GM21786 (cell line): ENCODE measurements at regions not wholly inside any gene's neighbourhood (a gene's known extent, or its start where the extent isn't known, plus 50 kb on each side); places are given as distances from the start of the nearest gene placed in this dataset.

ENCODE experiments used
- ATAC-seq: cut with Tn5 transposase; IDR thresholded peaks from one replicate; pipeline ENCODE4 v1.9.1; 2021; ENCODE audit not compliant: unreplicated experiment

DNA sequence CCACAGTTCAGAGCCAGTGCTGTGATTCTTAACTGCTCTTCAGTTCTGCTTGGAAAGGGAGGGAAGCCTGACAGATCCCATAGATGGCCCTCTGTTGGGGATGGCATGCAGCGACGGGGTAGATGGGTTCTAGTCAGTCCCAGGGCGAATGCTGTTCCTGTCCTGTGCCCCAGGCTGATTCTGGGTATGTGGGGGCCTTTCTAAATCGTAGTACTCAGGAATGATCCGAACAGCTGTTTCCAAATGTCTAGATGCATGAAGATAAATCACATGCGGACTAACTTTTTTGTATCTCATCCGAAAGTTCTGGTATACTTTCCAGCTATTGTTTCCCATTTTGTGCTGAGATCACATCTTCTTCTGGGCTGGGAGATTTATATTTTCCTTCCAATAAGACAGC lies 186.0 kb upstream of the MKI67 start:
- no peak for ATAC-seq

DNA sequence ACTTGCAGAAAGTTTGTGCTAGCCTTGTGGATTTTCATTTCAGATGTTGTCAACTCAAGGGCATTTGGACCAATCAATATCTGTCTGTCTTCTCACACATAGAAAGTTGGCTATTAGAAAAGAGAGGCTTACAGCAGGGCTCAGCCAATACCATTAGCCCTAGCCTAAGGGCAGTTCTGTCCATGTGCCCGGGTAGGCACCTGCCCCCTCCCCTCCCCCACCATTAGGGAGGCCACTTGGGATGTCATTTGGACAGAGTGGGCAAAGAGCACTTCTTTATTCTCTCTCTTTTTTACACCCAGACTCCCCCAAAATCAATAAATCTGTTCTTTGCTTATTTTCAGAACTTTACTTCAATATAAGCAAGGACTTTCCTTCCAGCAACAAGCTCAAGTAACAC lies 188.5 kb upstream of the MKI67 start:
- no peak for ATAC-seq

GRCh38 chr10:128316121-128316726 lies 190.0 kb upstream of the MKI67 start:
- no peak for ATAC-seq

DNA sequence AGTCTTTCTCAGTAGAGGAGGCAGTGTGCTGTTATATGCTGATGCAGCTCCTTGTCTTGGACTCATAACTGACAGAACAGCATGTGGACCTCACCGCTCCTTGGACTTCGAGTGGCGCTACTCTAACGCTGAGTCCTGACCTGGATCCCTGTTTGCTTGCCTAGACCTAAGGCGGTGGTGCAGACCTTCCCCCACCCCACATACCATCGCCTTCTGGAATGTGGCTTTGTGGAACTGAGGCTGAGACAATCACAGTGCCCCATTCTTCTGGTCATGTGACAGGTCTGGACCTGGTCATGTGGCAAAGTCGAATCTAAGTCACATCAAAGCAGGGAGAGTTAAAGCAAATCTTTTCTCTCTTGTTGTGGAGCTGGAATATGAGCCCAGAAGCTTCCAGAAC lies 190.7 kb upstream of the MKI67 start:
- ATAC-seq: no peak

DNA sequence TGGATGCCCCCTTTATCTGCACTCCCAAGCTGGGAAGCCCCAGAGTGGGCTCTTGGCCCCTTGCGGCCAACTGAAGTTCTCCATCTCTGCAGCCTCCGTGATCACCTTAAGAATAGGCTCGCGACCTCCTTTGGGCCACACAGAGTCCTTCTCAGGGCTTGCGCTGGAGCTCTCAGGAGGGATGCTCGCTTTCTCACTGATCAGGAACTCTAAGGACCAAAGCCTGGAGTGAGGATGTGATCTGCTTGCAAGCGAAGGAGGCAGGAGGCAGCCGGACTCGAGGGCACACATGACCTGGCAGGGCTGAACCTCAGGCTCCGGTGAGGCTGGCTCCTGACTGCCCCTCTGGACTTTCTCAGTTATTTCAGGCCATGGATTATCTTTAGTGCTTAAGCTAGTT lies 192.1 kb upstream of the MKI67 start:
- no peak for ATAC-seq

- ATAC-seq: no peak
Observed at GRCh38 chr10:128318913-128319312, 192.7 kb upstream of the MKI67 start.

GRCh38 chr10:128322106-128322505 lies 195.9 kb upstream of the MKI67 start:
- ATAC-seq: no peak

- ATAC-seq: no peak
Observed at GRCh38 chr10:128322950-128323349, 196.7 kb upstream of the MKI67 start.

DNA sequence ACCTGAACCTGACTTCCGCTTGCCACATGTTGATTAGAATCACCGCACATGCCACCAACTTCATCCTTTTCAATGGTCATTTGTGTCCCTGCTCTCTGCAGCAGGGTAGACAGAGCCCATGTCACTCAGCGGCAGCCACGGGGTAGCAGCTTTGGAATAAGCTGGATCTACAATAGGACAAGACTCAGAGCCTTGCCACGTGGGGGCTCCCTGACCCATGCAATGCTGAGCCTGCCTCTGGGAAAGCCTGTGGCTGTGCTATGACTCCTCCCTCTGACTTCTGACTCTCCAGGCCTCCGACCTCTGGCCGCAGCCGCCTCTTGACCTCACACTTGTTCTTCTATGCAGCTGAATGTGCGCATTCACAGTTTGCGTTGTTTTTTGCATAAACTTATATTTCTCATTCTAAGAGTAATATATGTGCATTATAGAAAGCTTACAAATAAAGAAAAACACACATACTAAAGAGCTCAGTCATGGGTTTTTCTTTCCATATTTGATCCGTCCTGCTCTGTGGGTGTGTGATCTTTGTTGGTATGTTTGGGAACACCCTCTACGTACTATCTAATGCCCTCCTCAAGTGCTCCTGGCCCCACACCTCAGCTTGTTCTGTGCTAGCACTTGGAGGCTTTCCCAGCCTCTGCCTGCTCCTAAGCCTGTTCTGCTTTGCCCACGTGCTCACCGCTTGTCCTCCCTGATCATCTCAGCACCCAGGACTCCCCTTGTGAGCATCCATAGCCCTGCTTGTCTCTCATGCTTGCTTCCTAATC lies 198.0 kb upstream of the MKI67 start:
- ATAC-seq: no peak

DNA sequence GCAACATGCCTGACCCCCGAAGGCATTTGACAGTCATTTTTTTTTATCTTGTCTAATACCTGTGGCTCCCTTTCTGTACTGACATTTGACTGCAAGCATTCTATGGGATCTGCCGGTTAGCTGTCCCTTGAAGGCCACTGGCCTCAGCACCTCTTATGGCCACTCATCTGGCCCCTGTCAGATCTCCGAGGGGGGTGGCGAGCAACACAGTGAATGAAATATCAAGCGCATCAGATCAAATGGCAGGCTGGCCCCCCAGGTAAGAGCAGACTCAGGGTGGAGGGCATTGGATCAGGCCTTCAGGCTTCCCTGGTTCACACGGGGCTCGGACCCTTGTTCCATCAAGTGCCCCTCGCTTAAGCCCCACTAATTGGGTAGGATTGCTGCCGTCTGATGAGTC lies 199.6 kb upstream of the MKI67 start:
- ATAC-seq: no peak

DNA sequence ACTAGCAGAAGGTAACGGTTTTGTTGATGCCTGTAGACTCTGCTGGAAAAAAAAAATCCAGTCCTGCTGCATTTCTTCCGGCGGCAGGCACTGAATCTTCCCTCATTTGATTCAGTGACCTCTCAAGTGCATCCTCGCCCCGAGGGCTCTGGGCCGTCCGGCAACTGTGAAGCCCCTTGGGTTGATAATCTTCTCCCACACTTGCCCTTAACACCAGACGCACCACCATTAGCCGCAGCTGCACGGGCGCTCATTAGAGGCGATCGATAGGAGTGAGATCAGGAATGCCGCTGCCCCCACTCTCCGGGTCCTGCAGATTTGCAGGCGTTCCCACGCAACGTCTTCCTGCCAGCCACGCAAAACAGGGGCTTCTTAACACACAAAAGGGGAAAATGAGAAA lies 200.0 kb upstream of the MKI67 start:
- ATAC-seq: no peak

- no peak for ATAC-seq
Observed at GRCh38 chr10:128326851-128327250, 200.6 kb upstream of the MKI67 start.

DNA sequence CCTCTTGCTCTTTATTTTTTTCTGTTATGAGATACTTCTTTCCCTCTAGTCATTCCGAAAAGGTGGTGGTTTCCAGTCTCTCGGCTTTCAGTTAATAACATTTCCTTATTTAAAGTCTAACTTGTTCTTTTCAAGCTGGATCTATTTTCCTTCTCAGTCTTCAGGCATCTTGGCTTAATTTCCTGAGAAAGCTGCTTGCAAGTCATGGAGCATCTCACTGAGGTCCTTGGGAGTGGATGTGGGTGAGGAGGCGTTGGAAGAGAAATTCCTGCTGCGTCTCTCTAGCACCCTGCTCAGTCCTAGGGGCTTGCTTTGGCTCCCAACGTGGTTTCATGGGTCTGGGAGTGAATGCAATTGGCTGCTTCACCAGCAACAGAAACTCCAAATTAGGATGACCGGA lies 210.2 kb upstream of the MKI67 start:
- no peak for ATAC-seq

DNA sequence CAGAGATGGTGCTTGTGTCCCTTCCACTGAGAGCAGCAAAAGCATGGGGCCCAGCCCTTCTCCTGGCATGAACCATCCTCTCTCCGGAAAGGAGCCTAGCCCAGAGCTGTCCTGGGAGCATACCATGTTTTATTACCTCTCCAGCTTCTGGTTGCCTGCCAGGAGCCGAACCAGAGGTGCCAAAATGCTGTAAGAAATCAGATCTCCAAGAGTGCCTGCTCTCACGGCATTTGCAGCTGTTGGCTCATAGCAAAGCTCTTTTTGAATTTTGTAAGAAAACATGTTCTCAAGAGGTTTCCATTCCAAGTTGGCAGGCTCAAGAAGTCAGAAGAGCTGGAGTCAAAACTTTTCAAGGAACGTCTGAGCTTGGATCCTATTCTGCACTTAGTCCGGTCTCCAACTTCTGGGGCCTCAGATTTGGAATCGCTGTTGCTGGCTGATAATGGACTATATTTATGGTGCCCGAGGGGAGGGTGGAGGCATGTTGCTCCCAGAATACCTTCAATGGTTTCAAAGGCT lies 211.7 kb upstream of the MKI67 start:
- no peak for ATAC-seq

DNA sequence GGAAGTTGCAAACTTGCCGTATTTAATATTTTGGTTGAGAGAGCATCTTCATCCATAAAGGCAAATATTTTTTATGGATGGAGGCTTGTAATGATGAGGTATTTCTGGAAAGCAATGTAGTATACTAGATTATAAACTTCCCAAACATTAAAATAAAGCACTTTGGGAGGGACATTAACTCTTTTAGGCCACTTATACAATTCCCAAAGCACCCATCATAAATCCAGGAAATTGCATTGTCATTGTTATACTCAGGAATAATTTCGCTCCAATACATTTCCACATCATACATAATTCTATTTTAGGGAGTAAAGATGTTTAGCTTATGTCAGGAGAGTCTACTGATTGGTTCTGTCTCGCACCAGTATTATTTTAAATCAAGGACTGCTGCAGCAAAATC lies 212.7 kb upstream of the MKI67 start:
- no peak for ATAC-seq

GRCh38 chr10:128339753-128340152 lies 213.5 kb upstream of the MKI67 start:
- no peak for ATAC-seq

DNA sequence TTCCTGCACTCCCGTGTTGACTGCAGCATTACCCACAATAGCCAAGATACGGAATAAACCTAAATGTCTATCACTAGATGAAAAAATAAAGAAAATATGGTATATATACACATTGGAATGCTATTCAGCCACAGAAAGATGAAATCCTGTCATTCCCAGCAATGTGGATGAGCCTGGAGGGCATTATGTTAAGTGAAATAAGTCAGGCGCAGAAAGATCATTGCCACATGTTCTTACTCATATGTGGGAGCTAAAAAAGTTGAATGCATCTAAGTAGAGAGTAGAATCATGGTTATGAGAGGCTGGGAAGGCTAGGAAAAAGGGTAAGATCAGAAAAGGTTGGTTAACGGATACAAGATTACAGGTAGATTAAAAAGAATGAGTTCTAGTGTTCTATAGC lies 219.1 kb upstream of the MKI67 start:
- ATAC-seq: no peak

DNA sequence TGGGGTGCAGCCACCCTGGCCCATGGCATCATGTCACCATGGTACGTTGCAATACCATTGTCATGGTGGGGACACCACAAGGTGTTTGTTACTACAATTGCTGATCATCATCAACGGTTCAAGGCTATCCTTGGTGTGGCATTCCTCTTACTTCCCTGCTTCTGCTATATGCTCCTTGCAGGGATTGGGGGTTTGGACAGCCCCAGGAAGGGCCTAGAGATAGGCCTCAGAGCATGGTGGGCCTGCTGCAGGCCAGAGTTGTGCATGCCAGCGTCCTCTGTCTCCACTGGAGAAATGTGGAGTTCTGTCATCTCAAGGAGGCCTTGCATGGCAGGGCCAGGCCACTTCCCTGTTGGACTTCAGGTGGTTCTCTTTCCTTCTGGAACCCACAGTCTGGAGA lies 234.6 kb upstream of the MKI67 start:
- no peak for ATAC-seq

- ATAC-seq: no peak
Observed at GRCh38 chr10:128361487-128361886, 235.3 kb upstream of the MKI67 start.

DNA sequence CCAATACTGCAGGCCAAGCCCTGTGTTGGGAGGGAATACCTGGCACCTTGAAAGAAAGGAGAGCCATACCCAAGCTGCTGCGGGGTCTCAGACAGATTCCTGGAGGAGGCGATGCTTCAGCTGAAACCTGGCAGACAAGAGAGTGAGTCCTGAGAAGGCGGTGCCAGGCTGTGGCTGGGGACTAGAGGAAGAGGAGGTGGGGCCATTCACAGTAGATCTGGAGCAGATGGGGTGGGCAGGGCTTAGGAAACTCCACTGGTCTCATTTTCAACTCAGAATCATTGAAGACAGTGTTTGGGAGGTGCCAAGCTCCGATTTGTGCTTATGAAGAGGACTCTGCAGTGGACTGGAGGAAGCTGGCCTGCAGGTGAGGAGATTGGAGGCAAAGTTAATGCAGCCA lies 236.3 kb upstream of the MKI67 start:
- ATAC-seq: no peak

DNA sequence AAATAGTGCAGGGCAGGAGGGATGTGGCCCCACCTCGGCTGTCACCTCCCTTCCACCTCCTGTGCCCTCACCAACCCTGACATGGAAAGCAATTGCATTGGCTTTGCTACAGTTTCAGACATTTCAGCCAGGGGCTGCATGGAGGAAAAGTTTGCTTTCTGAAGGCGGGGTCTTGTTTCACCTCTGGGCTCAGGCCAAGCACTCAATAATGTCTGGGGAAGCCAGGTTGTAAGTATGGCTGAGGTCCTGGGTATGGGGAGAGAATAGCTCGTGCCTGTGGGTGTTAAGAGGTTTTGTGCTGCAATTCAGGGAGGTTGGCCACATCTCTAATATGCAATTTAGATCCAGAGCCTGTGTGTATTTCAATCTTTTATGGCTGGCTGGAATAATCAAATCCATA lies 238.4 kb upstream of the MKI67 start:
- no peak for ATAC-seq

DNA sequence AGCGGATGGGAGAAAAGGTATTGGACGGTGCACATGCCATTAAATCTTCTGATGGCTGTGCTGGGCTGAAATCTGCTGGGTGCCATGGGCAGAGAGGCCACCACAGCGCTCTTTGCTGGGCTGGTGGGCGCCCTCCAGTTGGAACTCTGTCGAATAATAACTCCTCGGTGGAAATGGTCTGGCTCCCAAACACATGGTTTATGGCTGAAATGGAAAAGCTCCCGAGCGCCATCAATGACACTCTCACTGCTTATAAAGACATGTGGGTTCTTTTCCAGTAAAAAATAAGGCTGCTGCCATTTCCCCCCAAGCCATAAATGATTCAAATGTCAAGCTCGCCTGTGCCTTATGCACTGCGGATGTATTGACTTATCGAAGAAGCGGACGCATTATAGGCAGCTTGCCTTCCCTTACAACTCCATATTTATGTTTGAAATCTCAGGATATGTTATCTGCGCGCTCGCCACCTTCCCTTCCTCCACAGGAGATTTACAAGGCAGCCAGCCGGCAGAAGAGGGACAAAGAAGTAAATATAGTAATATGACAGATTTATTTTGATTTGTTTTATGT lies 239.0 kb upstream of the MKI67 start:
- ATAC-seq: no peak
